GM12865 (cell line): ENCODE measurements at regions not wholly inside any gene's neighbourhood (a gene's known extent, or its start where the extent isn't known, plus 50 kb on each side); places are given as distances from the start of the nearest gene placed in this dataset.
"Not testable (repeated sequence)": the region's sequence is repeated elsewhere in the genome, so short reads cannot be mapped to it uniquely, and the experiment has no call there.

Experiments used
- DNase-seq: peaks from one replicate; pipeline ENCODE4 v3.0.0; 2010; ENCODE audit warnings: low read depth
- H3K4me3 ChIP-seq: 2 replicates; pipeline ENCODE4 v1.5.1; 2011; ENCODE audit warnings: mild to moderate bottlenecking, low read depth, low read length, control low read depth
- CTCF ChIP-seq: IDR thresholded peaks from 2 replicates; pipeline ENCODE4 v1.5.1; 2011; ENCODE audit warnings: low read length, control low read depth, low read depth, inconsistent platforms; ENCODE audit not compliant: insufficient read depth; ENCODE audit errors: missing control alignments

DNA sequence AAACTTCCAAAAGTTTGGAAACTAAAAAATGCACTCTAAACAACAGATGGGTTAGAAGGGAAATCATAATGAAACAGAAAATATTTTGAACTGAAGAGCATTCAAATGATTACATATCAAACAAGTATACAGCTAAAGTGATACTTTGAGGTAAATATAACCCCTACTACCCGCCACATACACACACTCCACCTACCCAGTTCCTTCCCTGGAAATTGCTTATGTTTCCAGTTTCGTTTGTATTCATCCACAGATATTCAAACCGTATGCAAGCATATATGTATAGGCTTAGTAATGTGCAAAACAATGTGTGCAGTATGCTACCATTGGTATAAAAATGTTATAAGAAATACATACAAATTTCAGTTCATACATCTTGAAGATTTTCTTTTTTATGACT is 95.5 kb downstream of the SMIM20 start:
- no peak for DNase-seq
- no peak for TF ChIP-seq CTCF
- no peak overlapping the region for H3K4me3 ChIP-seq

DNA sequence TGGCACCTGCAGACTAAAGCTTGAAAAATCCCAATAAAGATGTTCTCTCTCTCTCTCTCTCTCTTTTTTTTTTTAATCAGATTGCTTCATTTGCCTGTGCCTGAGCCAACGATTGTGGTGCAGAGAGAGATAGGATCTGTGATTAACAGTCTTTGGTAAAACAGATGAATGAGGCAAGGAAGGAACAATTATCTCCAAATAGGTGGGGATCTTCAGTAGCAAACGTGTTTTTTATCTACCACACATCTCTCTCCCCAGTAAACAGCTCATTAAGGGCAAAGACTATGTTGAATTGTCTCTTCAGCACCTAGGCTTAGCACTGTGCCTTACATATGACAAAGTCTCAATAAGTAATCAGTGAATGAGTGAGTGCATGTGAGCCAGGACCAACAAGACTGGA is 96.3 kb downstream of the SMIM20 start:
- no peak for TF ChIP-seq CTCF
- no peak overlapping the region for H3K4me3 ChIP-seq
- DNase-seq: no peak

GRCh38 chr4:26013629-26014028 is 99.6 kb downstream of the SMIM20 start:
- H3K4me3 ChIP-seq: no peak overlapping the region
- TF ChIP-seq CTCF: no peak
- no peak for DNase-seq

GRCh38 chr4:26015133-26015651 is 101.2 kb downstream of the SMIM20 start:
- TF ChIP-seq CTCF: no peak
- H3K4me3 ChIP-seq: no peak overlapping the region
- DNase-seq: no peak

DNA sequence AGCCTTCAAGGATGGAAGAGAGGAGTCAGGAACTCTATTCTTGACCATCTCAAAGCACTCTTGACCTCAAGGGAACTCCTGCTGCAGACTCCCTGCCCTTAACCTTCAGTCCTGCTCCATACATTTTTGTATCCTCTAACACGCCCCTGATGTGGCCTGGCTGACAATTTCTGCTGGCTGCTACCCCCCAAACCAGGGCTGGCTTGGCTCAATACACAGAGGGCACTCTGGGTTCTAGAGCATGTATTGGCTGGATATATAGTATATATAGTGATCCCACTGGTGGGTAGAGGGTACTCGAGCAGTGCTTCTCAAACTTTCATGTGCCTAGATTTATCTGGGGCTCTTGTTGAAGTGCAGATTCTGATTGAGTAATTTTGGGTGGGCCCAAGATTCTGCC is 101.9 kb downstream of the SMIM20 start:
- no peak for TF ChIP-seq CTCF
- no peak overlapping the region for H3K4me3 ChIP-seq
- DNase-seq: no peak

- no peak for DNase-seq
- no peak for TF ChIP-seq CTCF
Observed at GRCh38 chr4:26017531-26017930, 103.5 kb downstream of the SMIM20 start.

DNA sequence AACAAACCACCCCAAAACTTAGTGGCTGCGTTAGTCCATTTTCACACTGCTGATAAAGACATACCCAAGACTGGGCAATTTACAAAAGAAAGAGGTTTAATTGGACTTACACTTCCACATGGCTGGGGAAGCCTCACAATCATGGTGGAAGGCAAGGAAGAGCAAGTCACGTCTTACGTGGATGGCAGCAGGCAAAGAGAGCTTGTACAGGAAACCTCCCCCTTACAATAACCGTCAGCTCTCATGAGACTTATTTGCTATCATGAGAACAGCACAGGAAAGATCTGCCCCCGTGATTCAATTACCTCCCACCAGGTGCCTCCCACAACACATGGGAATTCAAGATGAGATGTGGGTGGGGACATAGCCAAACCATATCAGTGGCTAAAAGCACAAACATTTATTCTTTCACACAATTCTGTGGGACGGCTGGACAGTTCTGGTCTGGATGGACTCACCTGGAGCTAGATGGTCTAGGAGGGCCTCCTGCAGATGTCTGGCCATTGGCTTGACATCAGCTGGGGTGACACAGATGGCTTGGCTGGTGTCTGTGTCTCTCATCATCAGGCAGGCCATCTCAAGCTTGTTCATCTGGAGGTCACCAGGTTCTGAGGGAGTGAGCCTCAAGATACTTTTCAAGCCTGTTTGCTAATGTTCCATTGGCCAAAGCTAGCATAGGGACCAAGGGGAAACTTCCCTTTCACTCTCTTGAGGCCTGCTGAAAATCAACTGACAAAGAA is 104.1 kb downstream of the SMIM20 start:
- DNase-seq, H3K4me3 ChIP-seq: not testable (repeated sequence)

More at GRCh38 chr4:26017531-26017930, 103.5 kb downstream of the SMIM20 start:
- no peak overlapping the region for H3K4me3 ChIP-seq
